LNCaP clone FGC (cell line): ENCODE measurements at regions not wholly inside any gene's neighbourhood (a gene's known extent, or its start where the extent isn't known, plus 50 kb on each side); places are given as distances from the start of the nearest gene placed in this dataset.

Experiments
- DNase-seq: peaks from one replicate; pipeline ENCODE4 v3.0.0-alpha.2; 2011; ENCODE audit warnings: low read depth
- H3K4me3 ChIP-seq: 2 replicates; pipeline ENCODE4 v1.5.1; 2011; ENCODE audit warnings: mild to moderate bottlenecking, low read depth, low read length, control low read depth
- TF ChIP-seq, protein P1 (sequence below): IDR thresholded peaks from 2 replicates; pipeline ENCODE4 v1.5.1; 2012; ENCODE audit warnings: mild to moderate bottlenecking; ENCODE audit not compliant: control insufficient read depth, insufficient read depth; ENCODE audit errors: extremely low read depth

DNA sequence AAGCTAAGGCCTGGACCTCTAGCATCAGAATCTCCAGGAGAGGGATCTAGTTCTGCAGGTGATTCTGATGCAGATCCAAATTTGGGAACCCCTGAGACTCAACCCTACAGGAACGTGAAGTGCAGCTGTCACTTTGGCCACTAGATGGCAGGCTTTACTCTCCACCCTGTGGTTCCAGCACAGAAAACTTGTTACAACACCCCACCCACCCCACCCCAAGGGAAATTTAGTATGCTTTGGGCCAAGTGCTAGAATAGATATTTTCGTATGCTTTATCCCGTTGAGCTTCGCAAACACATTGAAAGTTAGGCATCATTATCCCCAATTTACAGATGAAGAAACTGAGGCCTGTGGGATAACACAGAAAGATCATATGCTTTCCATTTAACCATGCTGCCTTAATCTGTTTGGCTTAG, 232.0 kb downstream of the B3GLCT start:
- H3K4me3 ChIP-seq: no peak overlapping the region
- TF ChIP-seq, protein P1, sequence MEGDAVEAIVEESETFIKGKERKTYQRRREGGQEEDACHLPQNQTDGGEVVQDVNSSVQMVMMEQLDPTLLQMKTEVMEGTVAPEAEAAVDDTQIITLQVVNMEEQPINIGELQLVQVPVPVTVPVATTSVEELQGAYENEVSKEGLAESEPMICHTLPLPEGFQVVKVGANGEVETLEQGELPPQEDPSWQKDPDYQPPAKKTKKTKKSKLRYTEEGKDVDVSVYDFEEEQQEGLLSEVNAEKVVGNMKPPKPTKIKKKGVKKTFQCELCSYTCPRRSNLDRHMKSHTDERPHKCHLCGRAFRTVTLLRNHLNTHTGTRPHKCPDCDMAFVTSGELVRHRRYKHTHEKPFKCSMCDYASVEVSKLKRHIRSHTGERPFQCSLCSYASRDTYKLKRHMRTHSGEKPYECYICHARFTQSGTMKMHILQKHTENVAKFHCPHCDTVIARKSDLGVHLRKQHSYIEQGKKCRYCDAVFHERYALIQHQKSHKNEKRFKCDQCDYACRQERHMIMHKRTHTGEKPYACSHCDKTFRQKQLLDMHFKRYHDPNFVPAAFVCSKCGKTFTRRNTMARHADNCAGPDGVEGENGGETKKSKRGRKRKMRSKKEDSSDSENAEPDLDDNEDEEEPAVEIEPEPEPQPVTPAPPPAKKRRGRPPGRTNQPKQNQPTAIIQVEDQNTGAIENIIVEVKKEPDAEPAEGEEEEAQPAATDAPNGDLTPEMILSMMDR: peak; percentile 74
- DNase-seq: no peak

DNA sequence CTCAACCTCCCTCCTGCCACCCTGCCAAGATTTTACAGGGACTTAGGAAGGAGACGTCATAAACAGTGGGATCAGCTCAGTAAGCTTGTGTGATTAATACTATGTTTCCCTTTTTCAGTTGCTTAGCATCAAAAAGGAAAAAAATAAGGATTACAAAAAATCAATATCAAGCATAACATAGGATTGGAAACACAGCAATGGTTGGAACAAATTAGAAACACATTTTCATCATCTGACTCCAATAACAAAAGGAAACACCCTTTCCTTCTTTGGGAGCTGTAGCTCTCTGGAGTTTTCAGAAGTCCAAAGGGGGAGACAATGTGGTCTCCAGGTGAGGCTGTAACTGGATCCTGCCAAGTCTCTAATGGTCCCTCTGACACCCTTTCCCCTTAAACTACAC, 233.4 kb downstream of the B3GLCT start:
- TF ChIP-seq, protein P1: no peak
- DNase-seq: no peak
- no peak overlapping the region for H3K4me3 ChIP-seq

DNA sequence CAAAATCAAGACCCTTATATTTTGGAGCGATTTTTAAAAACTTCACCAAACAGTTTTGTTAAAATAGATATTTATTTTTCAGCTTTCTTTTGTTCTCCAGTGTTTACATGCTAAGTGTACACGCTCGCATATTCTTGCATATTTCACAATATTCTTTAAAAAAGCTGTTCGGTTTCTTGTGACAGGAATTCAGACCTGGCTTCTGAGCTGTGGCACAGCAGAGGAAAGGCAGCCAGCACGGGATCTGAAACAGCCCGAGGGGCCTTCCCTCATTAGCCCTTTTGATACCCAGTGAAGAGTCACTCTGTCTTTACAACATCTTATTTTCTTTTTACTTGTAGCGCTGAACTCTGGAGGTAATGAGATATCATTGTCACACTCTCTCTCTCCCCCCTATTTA, 234.0 kb downstream of the B3GLCT start:
- TF ChIP-seq, protein P1: no peak
- DNase-seq: no peak
- no peak overlapping the region for H3K4me3 ChIP-seq

- DNase-seq: no peak
- no peak overlapping the region for H3K4me3 ChIP-seq
- TF ChIP-seq, protein P1: no peak
These were observed 234.8 kb downstream of the B3GLCT start for GRCh38 chr13:31434613-31435012.

DNA sequence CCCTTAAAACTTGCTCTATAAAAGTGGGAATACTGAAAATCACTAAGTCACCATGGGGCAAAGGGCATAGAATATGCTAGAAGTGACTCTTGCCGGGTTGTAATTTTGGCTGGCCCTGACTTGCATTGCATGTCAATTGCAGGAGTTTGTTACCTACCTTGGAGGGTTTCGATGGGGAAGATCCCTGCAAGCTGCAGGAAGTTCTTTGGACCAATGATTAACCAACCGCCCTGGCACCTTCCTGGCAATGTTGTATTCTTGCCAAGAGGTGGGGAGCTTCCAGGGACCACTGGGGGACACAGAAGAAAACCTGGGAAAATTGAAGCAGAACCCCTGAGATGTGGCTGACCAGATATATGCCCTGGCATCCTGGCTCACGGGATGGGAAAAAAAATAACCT, 235.8 kb downstream of the B3GLCT start:
- DNase-seq: no peak
- TF ChIP-seq, protein P1: no peak
- H3K4me3 ChIP-seq: no peak overlapping the region

DNA sequence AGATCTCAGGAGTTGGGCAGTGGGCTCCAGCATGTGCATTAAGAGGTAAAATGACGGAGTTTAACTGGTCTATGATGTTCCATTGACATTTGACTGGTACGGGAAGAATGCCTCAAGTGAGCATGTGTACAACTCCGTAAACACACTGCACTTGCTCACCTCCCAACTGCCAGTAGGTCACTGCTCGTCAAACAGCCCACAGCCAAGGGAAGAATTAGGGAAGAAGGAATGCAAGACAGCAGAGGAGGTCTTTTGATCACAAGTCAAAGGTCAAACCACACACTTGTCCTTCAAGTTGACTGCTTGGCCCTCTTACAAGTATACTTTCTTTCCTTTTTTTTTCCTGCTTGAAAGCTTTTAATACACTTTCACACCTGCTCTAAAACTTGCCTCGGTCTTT, 236.7 kb downstream of the B3GLCT start:
- no peak for DNase-seq

GRCh38 chr13:31437975-31438374, 238.2 kb downstream of the B3GLCT start:
- H3K4me3 ChIP-seq: no peak overlapping the region
- TF ChIP-seq, protein P1: no peak
- DNase-seq: no peak

More for the DNA sequence above, 236.7 kb downstream of the B3GLCT start:
- TF ChIP-seq, protein P1: no peak
- H3K4me3 ChIP-seq: no peak overlapping the region
